ENCODE measurements at regions not wholly inside any gene's neighbourhood (a gene's known extent, or its start where the extent isn't known, plus 50 kb on each side); places are given as distances from the start of the nearest gene placed in this dataset.

DNA sequence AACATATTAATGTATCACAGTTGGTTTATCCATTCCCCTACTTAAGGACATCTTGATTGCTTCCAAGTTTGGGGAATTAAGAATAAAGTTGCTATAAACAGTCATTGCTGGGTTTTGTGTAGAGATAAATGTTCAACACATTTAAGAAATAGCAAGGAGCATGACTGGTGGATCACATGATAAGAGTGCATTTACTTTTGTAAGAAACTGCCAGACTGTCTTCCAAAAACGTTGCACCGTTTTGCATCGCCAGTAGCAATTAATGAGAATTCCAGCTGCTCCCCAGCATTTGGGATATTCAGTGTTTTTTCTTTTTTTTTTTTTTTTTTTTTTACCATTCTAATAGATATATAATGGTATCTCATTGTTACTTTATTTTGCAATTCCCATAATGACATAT, 695.7 kb upstream of the GJE1 start:
- Histone ChIP-seq H3K79me2 (ENCODE audit: insufficient read depth, low read length) (no peaks in the 10 kb centered on the region), H4K20me1 (ENCODE audit: insufficient read depth, low read length) (no peaks in the 10 kb centered on the region), H2AFZ (ENCODE audit: low read length) (no peak overlapping the region), H3K9me3 (ENCODE audit: low read depth, low read length) (no peaks in the 10 kb centered on the region), H3K36me3 (ENCODE audit: insufficient read depth, low read length) (no peaks in the 10 kb centered on the region), H3K4me2 (ENCODE audit: insufficient read depth, low read length) (no peak overlapping the region), H3K27me3 (ENCODE audit: insufficient read depth, low read length) (no peaks in the 10 kb centered on the region), H3K4me3 (ENCODE audit: insufficient read depth, low read length) (no peak overlapping the region), H3K4me1 (ENCODE audit: insufficient read depth, low read length) (no peaks in the 10 kb centered on the region), H3K27ac (ENCODE audit: low read depth, low read length) (no peak overlapping the region)
- no peak for DNase-seq (ENCODE audit: insufficient read length, low spot score, missing footprints)
- TF ChIP-seq, protein P1, sequence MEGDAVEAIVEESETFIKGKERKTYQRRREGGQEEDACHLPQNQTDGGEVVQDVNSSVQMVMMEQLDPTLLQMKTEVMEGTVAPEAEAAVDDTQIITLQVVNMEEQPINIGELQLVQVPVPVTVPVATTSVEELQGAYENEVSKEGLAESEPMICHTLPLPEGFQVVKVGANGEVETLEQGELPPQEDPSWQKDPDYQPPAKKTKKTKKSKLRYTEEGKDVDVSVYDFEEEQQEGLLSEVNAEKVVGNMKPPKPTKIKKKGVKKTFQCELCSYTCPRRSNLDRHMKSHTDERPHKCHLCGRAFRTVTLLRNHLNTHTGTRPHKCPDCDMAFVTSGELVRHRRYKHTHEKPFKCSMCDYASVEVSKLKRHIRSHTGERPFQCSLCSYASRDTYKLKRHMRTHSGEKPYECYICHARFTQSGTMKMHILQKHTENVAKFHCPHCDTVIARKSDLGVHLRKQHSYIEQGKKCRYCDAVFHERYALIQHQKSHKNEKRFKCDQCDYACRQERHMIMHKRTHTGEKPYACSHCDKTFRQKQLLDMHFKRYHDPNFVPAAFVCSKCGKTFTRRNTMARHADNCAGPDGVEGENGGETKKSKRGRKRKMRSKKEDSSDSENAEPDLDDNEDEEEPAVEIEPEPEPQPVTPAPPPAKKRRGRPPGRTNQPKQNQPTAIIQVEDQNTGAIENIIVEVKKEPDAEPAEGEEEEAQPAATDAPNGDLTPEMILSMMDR (IDR thresholded peaks at IDR 0.05; ENCODE audit: extremely low read depth, low read depth, low read length), result no peak

DNA sequence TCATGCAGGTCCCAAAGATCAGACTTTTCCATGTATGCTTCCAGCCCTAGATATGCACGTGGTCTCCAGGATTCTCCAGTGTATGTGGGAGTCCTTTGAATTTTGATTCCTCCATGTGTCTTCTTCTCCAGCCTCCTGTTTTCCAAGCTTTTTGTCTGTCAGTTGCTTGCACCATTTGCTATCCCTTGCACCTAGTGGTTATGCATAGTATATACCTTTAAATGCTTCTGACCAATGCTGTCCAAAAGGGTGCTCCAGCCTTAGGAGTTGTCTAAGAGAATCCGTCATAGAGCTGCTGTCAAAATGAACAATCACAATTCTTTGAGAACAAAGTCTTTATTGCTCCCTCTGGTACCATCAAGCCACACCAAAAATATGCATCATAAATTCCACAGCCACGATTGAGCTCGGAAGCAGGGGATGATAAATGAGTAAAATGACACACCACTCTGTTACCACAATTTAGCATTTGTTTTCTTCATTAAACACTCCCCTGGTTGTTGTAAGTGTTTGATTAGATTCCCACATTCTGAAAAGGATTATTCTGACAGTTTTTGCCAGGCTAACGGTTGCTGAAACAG, 706.2 kb upstream of the GJE1 start:
- no peaks in the 10 kb centered on the region for H3K27me3 ChIP-seq (ENCODE audit: insufficient read depth, low read length)
- DNase-seq (ENCODE audit: insufficient read length, low spot score, missing footprints), result peak; percentile 23
- no peaks in the 10 kb centered on the region for H3K36me3 ChIP-seq (ENCODE audit: insufficient read depth, low read length)
- peak overlapping the region; percentile 77 for H2AFZ ChIP-seq (ENCODE audit: low read length)
- H3K4me2 ChIP-seq (ENCODE audit: insufficient read depth, low read length), result peak overlapping the region; percentile 51
- no peak overlapping the region for H3K4me3 ChIP-seq (ENCODE audit: insufficient read depth, low read length)
- TF ChIP-seq, protein P1 (IDR thresholded peaks at IDR 0.05; ENCODE audit: extremely low read depth, low read depth, low read length), result no peak
- H3K4me1 ChIP-seq (ENCODE audit: insufficient read depth, low read length), result peaks cover 8% of the 10 kb centered on the region
- no peaks in the 10 kb centered on the region for H3K79me2 ChIP-seq (ENCODE audit: insufficient read depth, low read length)
- peak overlapping the region; percentile 9 for H3K27ac ChIP-seq (ENCODE audit: low read depth, low read length)
- H4K20me1 ChIP-seq (ENCODE audit: insufficient read depth, low read length), result no peaks in the 10 kb centered on the region
- no peaks in the 10 kb centered on the region for H3K9me3 ChIP-seq (ENCODE audit: low read depth, low read length)

DNA sequence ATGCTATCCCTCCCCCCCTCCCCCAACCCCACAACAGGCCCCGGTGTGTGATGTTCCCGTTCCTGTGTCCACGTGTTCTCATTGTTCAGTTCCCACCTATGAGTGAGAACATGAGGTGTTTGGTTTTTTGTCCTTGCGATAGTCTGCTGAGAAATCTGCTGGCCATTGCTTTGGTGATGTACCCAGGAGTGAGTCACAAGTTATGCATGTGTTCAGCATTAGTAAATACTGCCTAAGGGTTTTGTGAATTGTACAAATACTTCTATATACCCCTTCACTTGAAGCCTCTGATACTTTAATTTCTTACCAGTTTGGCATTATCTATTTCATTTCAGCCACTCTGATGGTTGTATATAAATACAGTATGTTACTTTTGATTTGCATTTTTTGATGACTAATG, 711.3 kb upstream of the GJE1 start:
- no peaks in the 10 kb centered on the region for H4K20me1 ChIP-seq (ENCODE audit: insufficient read depth, low read length)
- DNase-seq (ENCODE audit: insufficient read length, low spot score, missing footprints), result no peak
- no peaks in the 10 kb centered on the region for H3K36me3 ChIP-seq (ENCODE audit: insufficient read depth, low read length)
- no peaks in the 10 kb centered on the region for H3K79me2 ChIP-seq (ENCODE audit: insufficient read depth, low read length)
- no peak overlapping the region for H3K4me3 ChIP-seq (ENCODE audit: insufficient read depth, low read length)
- TF ChIP-seq, protein P1 (IDR thresholded peaks at IDR 0.05; ENCODE audit: extremely low read depth, low read depth, low read length), result no peak
- peaks cover 2% of the 10 kb centered on the region for H3K4me1 ChIP-seq (ENCODE audit: insufficient read depth, low read length)
- no peak overlapping the region for H3K4me2 ChIP-seq (ENCODE audit: insufficient read depth, low read length)
- H2AFZ ChIP-seq (ENCODE audit: low read length), result no peak overlapping the region
- no peak overlapping the region for H3K27ac ChIP-seq (ENCODE audit: low read depth, low read length)
- H3K27me3 ChIP-seq (ENCODE audit: insufficient read depth, low read length), result no peaks in the 10 kb centered on the region
- no peaks in the 10 kb centered on the region for H3K9me3 ChIP-seq (ENCODE audit: low read depth, low read length)

DNA sequence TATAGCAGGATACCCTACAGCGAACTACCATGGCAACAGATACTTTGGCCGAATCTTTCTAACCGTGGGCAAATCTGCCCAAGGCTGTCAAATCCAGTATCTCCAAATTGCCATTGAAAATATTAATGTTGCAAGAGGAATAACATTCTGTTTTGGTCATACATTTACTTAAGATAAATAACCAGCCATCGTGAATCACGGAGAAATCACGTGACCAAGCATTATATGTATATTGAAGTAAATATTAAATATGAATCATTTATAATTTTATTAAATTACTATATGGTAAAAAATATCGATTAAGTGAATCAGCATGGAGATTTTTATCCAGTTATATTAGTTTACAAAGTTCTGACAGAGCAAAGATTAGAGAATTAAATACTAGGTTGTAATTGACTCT, 714.6 kb upstream of the GJE1 start:
- TF ChIP-seq, protein P1 (IDR thresholded peaks at IDR 0.05; ENCODE audit: extremely low read depth, low read depth, low read length), result no peak
- Histone ChIP-seq H3K9me3 (ENCODE audit: low read depth, low read length) (no peaks in the 10 kb centered on the region), H3K4me2 (ENCODE audit: insufficient read depth, low read length) (no peak overlapping the region), H3K79me2 (ENCODE audit: insufficient read depth, low read length) (no peaks in the 10 kb centered on the region), H4K20me1 (ENCODE audit: insufficient read depth, low read length) (no peaks in the 10 kb centered on the region), H3K4me3 (ENCODE audit: insufficient read depth, low read length) (no peak overlapping the region), H2AFZ (ENCODE audit: low read length) (no peak overlapping the region), H3K36me3 (ENCODE audit: insufficient read depth, low read length) (no peaks in the 10 kb centered on the region), H3K27me3 (ENCODE audit: insufficient read depth, low read length) (no peaks in the 10 kb centered on the region), H3K27ac (ENCODE audit: low read depth, low read length) (no peak overlapping the region), H3K4me1 (ENCODE audit: insufficient read depth, low read length) (no peaks in the 10 kb centered on the region)
- DNase-seq (ENCODE audit: insufficient read length, low spot score, missing footprints), result no peak
